A549 (cell line): ENCODE measurements at regions not wholly inside any gene's neighbourhood (a gene's known extent, or its start where the extent isn't known, plus 50 kb on each side); places are given as distances from the start of the nearest gene placed in this dataset.

Source experiments
- HOXB13 ChIP-seq: fragments of 250-450 bp; sonication (Bioruptor Pico); IDR thresholded peaks from 2 replicates; pipeline ENCODE4 v1.5.0; 2020; ENCODE audit warnings: low read depth, mild to moderate bottlenecking, moderate library complexity
- JUNB ChIP-seq: fragments of >200 bp; sonication (Bioruptor Twin); formaldehyde crosslinking; IDR thresholded peaks from 2 replicates; pipeline ENCODE4 v1.6.1; 2016
- MYC ChIP-seq: IDR thresholded peaks from 2 replicates; pipeline ENCODE4 v1.6.1; 2012; ENCODE audit warnings: mild to moderate bottlenecking, inconsistent platforms, low read length, improper control_type of control experiment, borderline replicate concordance
- POLR2A ChIP-seq: IDR thresholded peaks from 2 replicates; pipeline ENCODE4 v1.6.1; 2012; ENCODE audit warnings: mild to moderate bottlenecking, low read length
- RNF2 ChIP-seq: fragments of 200-600 bp; sonication (generic); IDR thresholded peaks from 2 replicates; pipeline ENCODE4 v1.6.1; 2016; ENCODE audit warnings: low read depth, mild to moderate bottlenecking, antibody characterized with exemption, moderate library complexity, borderline replicate concordance
- TF ChIP-seq, protein P1 (sequence below): fragments of >200 bp; sonication (Bioruptor Twin); formaldehyde crosslinking; IDR thresholded peaks from 3 replicates; pipeline ENCODE4 v1.5.1; 2016
- TF ChIP-seq, protein P2 (sequence below): fragments of >200 bp; sonication (Bioruptor Twin); formaldehyde crosslinking; IDR thresholded peaks from 3 replicates; pipeline ENCODE4 v1.6.1; 2016

DNA sequence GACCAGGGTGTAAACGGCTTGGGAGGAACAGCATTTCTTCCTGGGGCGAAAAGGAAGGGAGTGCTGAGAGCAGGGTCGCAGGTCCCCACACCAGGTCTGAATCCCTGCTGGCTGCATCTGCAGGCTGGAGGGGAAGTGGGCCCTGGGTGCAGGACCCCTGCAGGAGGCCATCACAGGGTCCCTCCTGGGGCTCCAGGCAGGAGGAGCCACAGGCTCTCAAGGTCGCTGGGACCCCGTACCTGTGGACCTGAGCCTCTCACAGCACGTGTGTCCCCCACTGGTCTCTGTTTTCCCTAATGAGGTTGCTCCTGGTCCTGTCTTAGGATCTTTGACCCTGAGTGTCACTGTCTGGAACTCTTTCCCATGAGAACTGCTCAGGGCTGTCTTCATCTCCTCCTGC lies 147.8 kb upstream of the ZNF236 start:
- TF ChIP-seq JUNB (no peak), POLR2A (no peak), HOXB13 (no peak), RNF2 (no peak), MYC (no peak)
- TF ChIP-seq, protein P1, sequence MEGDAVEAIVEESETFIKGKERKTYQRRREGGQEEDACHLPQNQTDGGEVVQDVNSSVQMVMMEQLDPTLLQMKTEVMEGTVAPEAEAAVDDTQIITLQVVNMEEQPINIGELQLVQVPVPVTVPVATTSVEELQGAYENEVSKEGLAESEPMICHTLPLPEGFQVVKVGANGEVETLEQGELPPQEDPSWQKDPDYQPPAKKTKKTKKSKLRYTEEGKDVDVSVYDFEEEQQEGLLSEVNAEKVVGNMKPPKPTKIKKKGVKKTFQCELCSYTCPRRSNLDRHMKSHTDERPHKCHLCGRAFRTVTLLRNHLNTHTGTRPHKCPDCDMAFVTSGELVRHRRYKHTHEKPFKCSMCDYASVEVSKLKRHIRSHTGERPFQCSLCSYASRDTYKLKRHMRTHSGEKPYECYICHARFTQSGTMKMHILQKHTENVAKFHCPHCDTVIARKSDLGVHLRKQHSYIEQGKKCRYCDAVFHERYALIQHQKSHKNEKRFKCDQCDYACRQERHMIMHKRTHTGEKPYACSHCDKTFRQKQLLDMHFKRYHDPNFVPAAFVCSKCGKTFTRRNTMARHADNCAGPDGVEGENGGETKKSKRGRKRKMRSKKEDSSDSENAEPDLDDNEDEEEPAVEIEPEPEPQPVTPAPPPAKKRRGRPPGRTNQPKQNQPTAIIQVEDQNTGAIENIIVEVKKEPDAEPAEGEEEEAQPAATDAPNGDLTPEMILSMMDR = no peak
- TF ChIP-seq, protein P2, sequence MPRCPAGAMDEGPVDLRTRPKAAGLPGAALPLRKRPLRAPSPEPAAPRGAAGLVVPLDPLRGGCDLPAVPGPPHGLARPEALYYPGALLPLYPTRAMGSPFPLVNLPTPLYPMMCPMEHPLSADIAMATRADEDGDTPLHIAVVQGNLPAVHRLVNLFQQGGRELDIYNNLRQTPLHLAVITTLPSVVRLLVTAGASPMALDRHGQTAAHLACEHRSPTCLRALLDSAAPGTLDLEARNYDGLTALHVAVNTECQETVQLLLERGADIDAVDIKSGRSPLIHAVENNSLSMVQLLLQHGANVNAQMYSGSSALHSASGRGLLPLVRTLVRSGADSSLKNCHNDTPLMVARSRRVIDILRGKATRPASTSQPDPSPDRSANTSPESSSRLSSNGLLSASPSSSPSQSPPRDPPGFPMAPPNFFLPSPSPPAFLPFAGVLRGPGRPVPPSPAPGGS = no peak
